ENCODE measurements at regions not wholly inside any gene's neighbourhood (a gene's known extent, or its start where the extent isn't known, plus 50 kb on each side); places are given as distances from the start of the nearest gene placed in this dataset.

GRCh38 chr7:18437101-18437500, 58.4 kb upstream of the HDAC9 start:
- no peak for FAIRE-seq
- peak in 1 of 5 donors; percentile 8 for DNase-seq
- H3K36me3 ChIP-seq (ENCODE audit: control insufficient read depth in 2 of 3, insufficient read depth in 3 of 3, low read length in 3 of 3): no peaks in the 10 kb centered on the region
- H3K4me3 ChIP-seq (ENCODE audit: low read length in 3 of 3): no peak overlapping the region
- H3K4me1 ChIP-seq (ENCODE audit: control insufficient read depth in 2 of 3, insufficient read depth in 2 of 3, low read depth in 1 of 3, low read length in 3 of 3): no peaks in the 10 kb centered on the region
- no peak overlapping the region for H3K27ac ChIP-seq (ENCODE audit: low read depth in 2 of 2, low read length in 2 of 2)
- H3K9me3 ChIP-seq (ENCODE audit: control insufficient read depth in 2 of 3, insufficient read depth in 1 of 3, low read length in 3 of 3): no peaks in the 10 kb centered on the region
- no peak overlapping the region for H3K9ac ChIP-seq (ENCODE audit: low read length in 3 of 3)
- H3K27me3 ChIP-seq (ENCODE audit: control insufficient read depth, insufficient read depth, low read length): no peaks in the 10 kb centered on the region
- no peak for TF ChIP-seq CTCF (IDR thresholded peaks at IDR 0.05; ENCODE audit: borderline replicate concordance, extremely low read depth, insufficient read depth)
- intact Hi-C loops (cut with DNase I): no loop called here

- intact Hi-C loops (cut with DNase I): no loop called here
- H3K4me1 ChIP-seq (ENCODE audit: control insufficient read depth in 2 of 3, insufficient read depth in 2 of 3, low read depth in 1 of 3, low read length in 3 of 3): no peaks in the 10 kb centered on the region
- no peaks in the 10 kb centered on the region for H3K36me3 ChIP-seq (ENCODE audit: control insufficient read depth in 2 of 3, insufficient read depth in 3 of 3, low read length in 3 of 3)
- DNase-seq (no peak), FAIRE-seq (no peak)
- no peak overlapping the region for H3K27ac ChIP-seq (ENCODE audit: low read depth in 2 of 2, low read length in 2 of 2)
- no peaks in the 10 kb centered on the region for H3K9me3 ChIP-seq (ENCODE audit: control insufficient read depth in 2 of 3, insufficient read depth in 1 of 3, low read length in 3 of 3)
- H3K9ac ChIP-seq (ENCODE audit: low read length in 3 of 3): no peak overlapping the region
- no peak for TF ChIP-seq CTCF (IDR thresholded peaks at IDR 0.05; ENCODE audit: borderline replicate concordance, extremely low read depth, insufficient read depth)
- no peak overlapping the region for H3K4me3 ChIP-seq (ENCODE audit: low read length in 3 of 3)
- H3K27me3 ChIP-seq (ENCODE audit: control insufficient read depth, insufficient read depth, low read length): no peaks in the 10 kb centered on the region
Measured at GRCh38 chr7:18440934-18441333, 54.6 kb upstream of the HDAC9 start.

- no peak overlapping the region for H3K27ac ChIP-seq (ENCODE audit: low read depth in 2 of 2, low read length in 2 of 2)
- FAIRE-seq (no peak), DNase-seq (no peak)
- intact Hi-C loops (cut with DNase I): no loop called here
- H3K9ac ChIP-seq (ENCODE audit: low read length in 3 of 3): no peak overlapping the region
- no peaks in the 10 kb centered on the region for H3K36me3 ChIP-seq (ENCODE audit: control insufficient read depth in 2 of 3, insufficient read depth in 3 of 3, low read length in 3 of 3)
- H3K4me1 ChIP-seq (ENCODE audit: control insufficient read depth in 2 of 3, insufficient read depth in 2 of 3, low read depth in 1 of 3, low read length in 3 of 3): no peaks in the 10 kb centered on the region
- no peak for TF ChIP-seq CTCF (IDR thresholded peaks at IDR 0.05; ENCODE audit: borderline replicate concordance, extremely low read depth, insufficient read depth)
- H3K27me3 ChIP-seq (ENCODE audit: control insufficient read depth, insufficient read depth, low read length): no peaks in the 10 kb centered on the region
- H3K9me3 ChIP-seq (ENCODE audit: control insufficient read depth in 2 of 3, insufficient read depth in 1 of 3, low read length in 3 of 3): no peaks in the 10 kb centered on the region
- H3K4me3 ChIP-seq (ENCODE audit: low read length in 3 of 3): no peak overlapping the region
Measured at GRCh38 chr7:18444826-18445225, 50.7 kb upstream of the HDAC9 start.

- Histone ChIP-seq H3K36me3 (ENCODE audit: control insufficient read depth in 2 of 3, insufficient read depth in 3 of 3, low read length in 3 of 3) (no peaks in the 10 kb centered on the region), H3K4me3 (ENCODE audit: low read length in 3 of 3) (no peak overlapping the region), H3K9me3 (ENCODE audit: control insufficient read depth in 2 of 3, insufficient read depth in 1 of 3, low read length in 3 of 3) (no peaks in the 10 kb centered on the region), H3K9ac (ENCODE audit: low read length in 3 of 3) (no peak overlapping the region), H3K27ac (ENCODE audit: low read depth in 2 of 2, low read length in 2 of 2) (no peak overlapping the region), H3K27me3 (ENCODE audit: control insufficient read depth, insufficient read depth, low read length) (no peaks in the 10 kb centered on the region), H3K4me1 (ENCODE audit: control insufficient read depth in 2 of 3, insufficient read depth in 2 of 3, low read depth in 1 of 3, low read length in 3 of 3) (no peaks in the 10 kb centered on the region)
- intact Hi-C loops (cut with DNase I): no loop called here
- no peak for FAIRE-seq
- DNase-seq: no peak
- no peak for TF ChIP-seq CTCF (IDR thresholded peaks at IDR 0.05; ENCODE audit: borderline replicate concordance, extremely low read depth, insufficient read depth)
Measured at GRCh38 chr7:18445483-18445882, 50.1 kb upstream of the HDAC9 start.

Data from kidney (tissue), 13 donors.